ENCODE measurements at regions not wholly inside any gene's neighbourhood (a gene's known extent, or its start where the extent isn't known, plus 50 kb on each side); places are given as distances from the start of the nearest gene placed in this dataset.

- DNase-seq (ENCODE audit: low read depth in 2 of 3, low spot score in 1 of 3) = no peak
Measured at GRCh38 chr11:119908573-119908904, 179.5 kb upstream of the NECTIN1 start.

GRCh38 chr11:119907878-119908572, 179.0 kb upstream of the NECTIN1 start:
- no peak for DNase-seq (ENCODE audit: low read depth in 2 of 3, low spot score in 1 of 3)

- DNase-seq (ENCODE audit: low read depth in 2 of 3, low spot score in 1 of 3) = no peak
Measured at GRCh38 chr11:119907122-119907851, 178.3 kb upstream of the NECTIN1 start.

DNA sequence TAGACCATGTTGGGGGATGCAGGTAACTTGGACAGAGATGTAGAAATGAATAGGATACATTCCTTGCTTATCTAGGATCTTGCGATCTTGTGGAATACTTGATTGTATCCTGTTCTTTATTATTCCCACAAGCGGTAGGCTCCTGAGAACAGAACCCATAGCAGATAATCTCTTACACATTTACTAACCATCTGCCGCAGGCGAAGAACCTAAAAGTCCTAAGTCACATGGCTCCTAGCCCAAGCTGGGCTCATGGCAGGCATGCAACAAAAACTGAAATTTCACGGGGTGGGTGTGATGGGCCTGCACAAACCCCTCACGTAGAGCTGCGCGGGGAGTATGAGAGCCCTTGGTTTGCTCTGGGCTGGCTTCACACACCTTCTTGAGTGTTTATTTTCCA, 177.4 kb upstream of the NECTIN1 start:
- no peak for DNase-seq (ENCODE audit: low read depth in 2 of 3, low spot score in 1 of 3)

DNA sequence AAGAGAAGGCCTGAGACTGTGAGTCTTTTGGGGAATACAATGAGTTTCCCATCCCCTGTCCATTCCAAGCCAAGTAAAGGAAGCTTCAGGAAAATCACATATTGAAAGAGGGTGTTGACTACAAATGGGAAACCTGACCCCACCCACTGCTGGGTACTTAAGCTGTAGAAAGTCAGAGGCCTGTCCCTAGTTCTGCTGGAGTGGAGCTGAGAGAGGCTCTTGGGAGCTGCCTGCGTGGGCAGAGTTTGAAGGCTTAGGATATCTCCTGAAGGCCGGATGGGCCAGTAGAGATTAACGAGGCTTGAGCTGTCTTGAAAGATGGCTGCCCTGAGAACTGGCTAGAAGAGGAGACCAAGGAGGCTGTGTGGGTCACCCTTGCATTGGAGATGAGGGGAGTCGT, 176.2 kb upstream of the NECTIN1 start:
- DNase-seq (ENCODE audit: low read depth in 2 of 3, low spot score in 1 of 3) = no peak

DNA sequence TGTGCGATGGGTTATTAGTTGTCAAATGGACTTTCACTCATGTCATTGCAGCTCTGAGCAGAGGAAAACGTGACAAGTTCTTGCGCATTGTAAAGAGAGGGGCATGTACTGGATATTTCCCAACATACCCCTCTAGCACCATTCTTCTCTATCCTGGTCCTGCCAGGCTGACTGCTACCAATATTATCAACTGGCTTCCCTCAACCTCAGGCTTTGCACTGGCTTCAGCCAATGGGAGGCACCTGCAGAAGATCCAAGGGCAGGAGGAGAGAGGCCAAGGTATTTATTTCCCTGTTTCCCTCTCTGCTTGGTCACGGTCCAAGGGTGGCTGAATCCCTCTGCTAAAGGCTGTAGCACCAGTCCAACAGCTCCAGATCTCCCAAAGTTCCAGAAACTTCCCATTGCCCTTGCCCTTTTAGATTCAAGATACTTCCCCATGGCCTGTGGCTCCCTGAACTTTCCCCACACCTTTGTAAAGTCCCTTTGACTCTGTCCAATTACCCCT, 175.6 kb upstream of the NECTIN1 start:
- no peak for DNase-seq (ENCODE audit: low read depth in 2 of 3, low spot score in 1 of 3)

DNA sequence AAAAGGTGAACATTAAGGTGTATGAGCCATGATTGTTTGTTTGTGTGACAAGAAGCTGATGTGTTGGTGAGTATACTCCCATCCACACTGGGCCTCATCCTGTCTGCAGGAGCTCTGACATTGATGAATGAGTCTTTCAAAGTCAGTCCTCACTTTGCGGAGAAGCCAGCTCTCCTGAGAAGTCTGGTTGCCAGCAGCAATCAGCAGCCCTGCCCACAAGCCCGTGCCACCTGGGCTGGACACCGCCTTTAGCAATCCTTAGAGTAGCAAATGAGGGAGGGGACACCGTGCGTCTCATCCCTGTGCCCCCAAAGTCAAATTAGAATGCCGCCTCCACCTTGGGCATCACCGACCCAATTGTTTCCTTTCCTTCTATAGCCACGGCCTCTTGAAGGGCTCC, 174.8 kb upstream of the NECTIN1 start:
- DNase-seq (ENCODE audit: low read depth in 2 of 3, low spot score in 1 of 3) = no peak

DNA sequence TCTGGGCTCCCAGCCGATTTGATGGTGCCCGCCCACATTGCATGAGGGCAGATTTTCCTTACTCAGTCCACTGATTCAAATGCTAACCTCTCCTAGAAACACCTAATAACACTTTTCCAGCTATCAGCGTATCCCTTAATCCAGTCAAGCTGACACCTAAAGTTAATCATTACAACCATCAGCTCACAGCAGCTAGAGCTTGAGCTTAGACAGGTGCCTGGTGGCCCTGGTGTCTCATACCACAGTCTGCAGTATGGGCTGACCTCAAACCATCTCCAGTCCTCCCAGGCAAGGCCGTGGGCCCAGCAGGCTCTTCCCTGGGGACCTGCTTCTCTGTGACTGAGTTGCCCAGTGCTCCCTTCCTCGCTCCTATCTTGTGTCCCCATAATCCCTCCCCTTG, 174.4 kb upstream of the NECTIN1 start:
- no peak for DNase-seq (ENCODE audit: low read depth in 2 of 3, low spot score in 1 of 3)

- DNase-seq (ENCODE audit: low read depth in 2 of 3, low spot score in 1 of 3) = no peak
Measured at GRCh38 chr11:119902656-119903231, 173.7 kb upstream of the NECTIN1 start.

- no peak for DNase-seq (ENCODE audit: low read depth in 2 of 3, low spot score in 1 of 3)
Measured at GRCh38 chr11:119901657-119902577, 172.9 kb upstream of the NECTIN1 start.

GRCh38 chr11:119899997-119900396, 171.0 kb upstream of the NECTIN1 start:
- no peak for DNase-seq (ENCODE audit: low read depth in 2 of 3, low spot score in 1 of 3)

- no peak for DNase-seq (ENCODE audit: low read depth in 2 of 3, low spot score in 1 of 3)
Measured at GRCh38 chr11:119897576-119897975, 168.6 kb upstream of the NECTIN1 start.

GRCh38 chr11:119897046-119897440, 168.0 kb upstream of the NECTIN1 start:
- no peak for DNase-seq (ENCODE audit: low read depth in 2 of 3, low spot score in 1 of 3)

GRCh38 chr11:119896387-119897045, 167.5 kb upstream of the NECTIN1 start:
- no peak for DNase-seq (ENCODE audit: low read depth in 2 of 3, low spot score in 1 of 3)

DNA sequence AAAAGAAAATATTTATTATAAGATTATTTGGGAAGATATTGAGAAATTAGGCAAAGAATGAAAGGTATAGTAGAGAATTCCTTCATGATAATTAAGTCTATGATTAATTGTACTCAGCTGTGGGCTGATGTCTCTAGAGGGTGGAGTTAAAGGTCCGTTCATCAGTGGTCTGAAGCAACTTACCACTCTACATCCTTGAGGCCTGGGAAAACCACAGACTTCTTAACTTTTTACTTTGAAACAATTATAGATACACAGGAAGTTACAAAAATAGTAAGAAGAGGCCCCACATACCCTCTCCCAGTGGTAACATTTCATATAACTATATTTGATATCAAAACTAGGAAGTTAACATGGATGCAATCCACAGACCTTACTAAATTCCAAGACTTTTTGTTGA, 167.0 kb upstream of the NECTIN1 start:
- no peak for DNase-seq (ENCODE audit: low read depth in 2 of 3, low spot score in 1 of 3)

- DNase-seq (ENCODE audit: low read depth in 2 of 3, low spot score in 1 of 3) = no peak
Measured at GRCh38 chr11:119894916-119895315, 165.9 kb upstream of the NECTIN1 start.

DNA sequence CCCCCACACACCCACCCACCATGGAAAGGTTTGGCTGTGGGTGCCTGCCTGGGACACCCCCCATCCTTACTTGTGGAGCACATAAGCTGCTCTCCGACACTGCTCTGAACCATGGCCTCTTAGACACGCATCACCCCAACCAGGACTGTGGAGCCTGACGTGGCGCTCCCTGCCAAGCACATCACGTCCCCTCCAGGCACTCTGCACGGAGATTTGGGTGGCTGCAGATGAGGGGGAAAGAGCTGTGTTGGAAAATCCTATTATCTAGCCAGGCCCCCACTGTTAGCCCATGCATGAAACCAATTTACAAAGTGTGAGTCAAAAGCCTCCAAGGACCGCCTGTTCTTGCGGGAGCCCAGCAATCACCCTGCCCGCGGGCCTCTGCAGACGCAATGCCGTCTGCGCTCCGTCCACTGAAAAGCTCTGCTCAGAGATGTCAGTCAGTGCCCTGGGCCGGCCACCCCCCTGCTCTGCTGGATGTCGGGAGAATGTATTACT, 163.4 kb upstream of the NECTIN1 start:
- no peak for DNase-seq (ENCODE audit: low read depth in 2 of 3, low spot score in 1 of 3)

DNA sequence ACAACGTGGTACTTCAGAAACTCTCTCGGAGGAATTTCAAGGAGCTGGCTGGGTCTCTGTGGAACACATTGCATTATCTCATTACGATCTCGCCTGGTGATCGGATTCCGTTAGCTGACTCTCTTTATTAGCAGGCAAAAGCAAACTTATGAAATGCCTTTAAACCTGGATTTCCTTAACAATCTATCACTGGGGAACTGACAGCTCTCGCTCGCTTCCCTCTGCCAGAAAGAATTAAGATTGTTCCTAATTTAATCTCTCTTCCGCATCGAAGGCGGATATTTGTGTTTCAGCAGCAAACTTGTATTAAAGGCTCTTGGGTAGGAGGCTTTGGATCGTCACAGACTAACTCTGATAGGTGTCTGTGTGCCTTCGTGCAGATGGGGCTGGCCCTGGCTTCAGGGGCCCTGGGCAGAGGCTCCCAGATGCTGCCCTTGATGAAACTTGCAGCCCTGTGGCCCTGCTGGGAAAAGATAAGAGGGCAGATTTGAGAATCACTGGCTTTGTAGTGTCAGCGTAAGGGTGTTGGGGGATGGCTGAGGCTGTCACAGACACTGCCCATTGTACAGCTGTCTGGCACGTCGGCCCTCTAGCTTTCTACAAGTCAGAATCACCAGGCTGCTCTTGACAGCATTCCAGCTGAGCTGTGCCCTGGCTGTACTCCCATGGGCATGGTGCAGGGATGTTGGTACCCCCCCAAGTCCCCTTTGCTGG, 162.2 kb upstream of the NECTIN1 start:
- DNase-seq (ENCODE audit: low read depth in 2 of 3, low spot score in 1 of 3) = no peak

GRCh38 chr11:119890466-119890865, 161.5 kb upstream of the NECTIN1 start:
- DNase-seq (ENCODE audit: low read depth in 2 of 3, low spot score in 1 of 3) = no peak

DNA sequence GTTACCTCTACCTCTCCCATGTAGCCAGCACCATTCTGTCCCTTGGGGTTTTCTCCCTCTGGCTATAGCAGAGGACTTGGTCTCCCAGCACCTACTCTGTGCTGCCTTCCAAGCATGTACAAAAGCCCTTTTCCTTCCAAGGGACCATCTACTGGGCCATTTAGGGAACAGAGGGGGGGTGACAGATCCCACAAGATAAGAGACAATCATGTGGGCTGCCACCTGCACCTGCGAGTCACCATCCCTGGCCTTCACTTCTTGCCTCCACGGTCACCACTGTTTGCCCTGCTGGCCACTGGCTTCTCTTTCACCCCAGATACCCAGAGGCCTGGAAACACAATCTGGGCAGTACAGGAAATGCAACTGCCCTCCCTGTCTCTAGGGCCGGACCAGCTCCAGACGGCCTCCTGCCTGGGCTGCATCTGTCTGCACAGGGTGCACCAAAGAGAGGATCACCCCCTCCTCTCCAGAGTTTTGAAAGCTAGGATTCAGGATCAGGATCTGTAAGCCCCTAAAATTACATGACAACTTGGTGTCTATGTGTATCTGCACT, 160.8 kb upstream of the NECTIN1 start:
- DNase-seq (ENCODE audit: low read depth in 2 of 3, low spot score in 1 of 3) = no peak
